Activated T-cell treated with anti-CD3 and anti-CD28 coated beads, Interleukin-2, amount 50 U/mL, for 1 hour (primary cell): ENCODE measurements at regions not wholly inside any gene's neighbourhood (a gene's known extent, or its start where the extent isn't known, plus 50 kb on each side); places are given as distances from the start of the nearest gene placed in this dataset.
A peak's percentile ranks its signal among the peaks of the same experiment; 100 is the strongest.
"Not testable (repeated sequence)": the region's sequence is repeated elsewhere in the genome, so short reads cannot be mapped to it uniquely, and the experiment has no call there.

Source experiments
- DNase-seq: peaks from one replicate; pipeline ENCODE4 v3.0.0-alpha.2; 2020

DNA sequence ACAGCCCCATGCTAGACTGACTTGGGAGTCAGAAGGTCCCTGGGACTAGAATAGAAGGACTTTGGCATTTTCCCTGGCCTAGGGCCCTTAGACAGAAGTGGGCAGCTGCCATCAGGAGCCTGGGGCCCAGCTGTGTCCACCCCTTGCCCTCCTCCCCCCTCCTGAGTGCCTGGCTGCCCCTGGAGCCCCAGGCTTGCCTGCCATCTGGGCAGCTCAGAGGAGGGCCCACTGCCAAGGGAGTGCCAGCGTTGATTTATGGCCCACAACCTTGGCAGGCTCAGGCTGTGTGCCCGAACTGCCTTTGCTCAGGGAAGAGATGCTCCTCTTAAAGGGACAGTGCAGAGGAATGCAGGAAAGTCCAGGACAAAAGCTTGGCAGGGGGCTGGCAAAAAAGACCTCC is 439.1 kb downstream of the SPATA31A7 start:
- DNase-seq: not testable (repeated sequence)

DNA sequence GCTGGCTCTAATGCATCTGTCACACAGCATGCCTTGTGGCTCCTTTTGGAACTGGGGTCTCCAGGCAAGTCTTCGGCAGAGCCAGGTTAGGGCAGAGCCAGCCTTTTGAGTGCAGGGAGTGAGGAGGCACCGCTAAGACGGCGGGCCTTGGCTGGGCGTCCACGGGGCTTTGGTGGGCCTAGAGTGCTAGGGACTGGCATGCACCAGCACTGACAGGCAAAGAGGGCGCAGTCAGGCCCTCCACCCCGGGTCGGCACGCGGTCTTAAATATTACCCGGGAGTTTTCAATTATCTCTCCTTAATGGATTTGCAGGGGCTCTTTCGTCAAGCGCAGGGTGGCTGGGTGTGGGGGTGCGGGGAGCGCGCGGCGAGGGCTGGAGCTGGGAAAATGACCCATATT is 444.4 kb downstream of the SPATA31A7 start:
- DNase-seq: no peak

DNA sequence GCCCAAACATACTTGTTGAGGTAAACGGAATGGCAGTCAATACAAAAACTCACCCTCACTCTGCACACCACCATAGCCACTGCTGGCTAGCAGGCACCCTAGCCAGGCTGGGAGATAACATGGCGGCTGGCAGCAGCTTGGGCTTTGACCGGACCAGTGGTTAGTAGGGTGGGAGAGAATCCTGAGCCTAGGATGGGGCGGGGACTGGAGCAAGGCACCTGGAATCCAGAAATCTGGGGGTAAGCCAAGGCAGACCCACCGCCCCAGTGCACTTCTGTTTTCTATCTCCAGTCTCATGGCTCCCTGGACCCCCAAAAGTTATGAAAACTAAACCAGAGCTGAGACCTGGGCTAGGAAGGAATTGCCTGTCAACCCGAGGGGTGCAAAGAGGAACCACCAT is 474.4 kb downstream of the SPATA31A7 start:
- not testable (repeated sequence) for DNase-seq

DNA sequence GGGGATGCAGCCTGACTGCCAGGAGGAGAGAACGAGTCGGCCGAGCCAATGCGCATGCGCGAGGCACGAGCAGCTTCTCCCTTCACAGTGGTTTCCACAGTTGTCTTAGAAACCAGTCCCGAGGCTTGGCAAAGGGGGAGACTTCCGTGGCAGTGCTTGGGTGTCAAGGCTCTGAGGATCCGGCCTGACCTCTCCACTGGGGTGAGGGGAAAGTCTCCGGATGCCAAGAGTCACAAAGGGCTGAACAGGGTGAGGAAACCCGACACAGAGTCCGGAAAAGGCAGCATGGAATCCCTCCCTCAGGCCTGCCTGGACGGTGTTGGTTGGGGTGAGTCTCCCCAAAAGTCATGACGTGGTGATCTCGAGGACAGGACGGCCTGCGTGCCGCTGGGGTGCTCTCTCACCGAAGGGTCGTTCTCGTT is 475.5 kb downstream of the SPATA31A7 start:
- peak; percentile 4 for DNase-seq

DNA sequence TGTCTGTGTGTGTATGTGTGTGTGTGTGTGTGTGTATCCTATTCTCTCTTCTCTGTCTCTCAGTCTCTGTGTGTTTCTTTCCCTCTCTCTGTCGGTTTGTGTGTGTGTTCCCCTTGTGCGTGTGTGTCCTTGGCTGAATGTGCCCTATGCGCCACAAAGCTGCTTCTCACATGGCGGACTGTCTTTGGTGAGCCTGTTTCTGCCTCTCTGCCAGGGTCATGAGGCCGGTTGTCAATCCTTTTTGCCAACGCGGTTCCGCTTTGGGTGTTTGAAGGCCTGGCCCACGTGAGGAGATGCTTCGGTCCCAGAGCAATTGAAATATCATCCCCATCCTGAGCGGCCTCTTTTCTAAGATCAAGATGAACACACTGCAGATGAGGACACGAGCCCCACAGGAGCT is 476.0 kb downstream of the SPATA31A7 start:
- DNase-seq: no peak

DNA sequence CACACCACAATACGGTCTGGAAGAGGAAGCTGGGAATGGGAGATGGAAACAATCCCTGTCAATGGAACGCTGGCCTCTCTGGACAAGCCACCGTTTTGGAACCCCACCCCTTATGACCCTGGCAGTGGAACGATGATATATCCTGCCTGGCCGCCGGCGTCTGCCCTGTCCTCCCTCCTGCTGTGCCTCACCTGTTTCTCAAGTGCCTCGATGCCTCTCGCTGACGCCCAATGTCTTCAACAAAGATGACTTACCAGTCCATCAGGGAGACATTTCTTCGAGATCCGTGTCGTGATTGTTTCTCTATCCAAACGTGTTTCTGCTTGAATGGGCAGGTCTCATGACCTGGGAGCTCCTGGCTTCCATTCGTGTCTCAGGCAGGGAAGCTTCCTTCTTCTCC is 476.5 kb downstream of the SPATA31A7 start:
- DNase-seq: no peak

DNA sequence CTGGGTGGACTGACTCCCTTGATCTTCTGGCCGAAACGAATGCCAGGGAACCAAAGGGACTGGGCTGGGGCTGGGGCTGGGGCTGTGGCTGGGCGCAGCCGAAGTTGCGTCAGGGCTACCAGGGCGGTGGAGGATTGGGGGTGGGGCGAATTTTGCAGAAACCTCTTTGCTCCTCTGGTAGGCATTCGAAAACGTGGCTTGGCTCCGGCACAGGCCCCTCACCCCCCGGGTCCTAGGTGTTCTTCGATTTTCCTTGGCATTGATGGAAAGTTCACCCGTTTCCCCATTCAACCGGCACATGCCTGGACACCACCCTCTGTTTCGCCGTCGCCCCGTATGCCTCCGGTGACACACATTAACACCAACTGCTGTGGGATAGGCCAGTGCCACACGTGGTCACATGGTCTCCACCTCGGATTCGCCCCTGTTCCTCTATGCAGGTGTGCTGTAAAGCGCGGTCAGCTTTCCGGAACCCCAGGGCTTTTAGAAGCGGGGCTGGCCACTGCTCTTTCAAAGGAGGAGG is 477.1 kb downstream of the SPATA31A7 start:
- DNase-seq: no peak

DNA sequence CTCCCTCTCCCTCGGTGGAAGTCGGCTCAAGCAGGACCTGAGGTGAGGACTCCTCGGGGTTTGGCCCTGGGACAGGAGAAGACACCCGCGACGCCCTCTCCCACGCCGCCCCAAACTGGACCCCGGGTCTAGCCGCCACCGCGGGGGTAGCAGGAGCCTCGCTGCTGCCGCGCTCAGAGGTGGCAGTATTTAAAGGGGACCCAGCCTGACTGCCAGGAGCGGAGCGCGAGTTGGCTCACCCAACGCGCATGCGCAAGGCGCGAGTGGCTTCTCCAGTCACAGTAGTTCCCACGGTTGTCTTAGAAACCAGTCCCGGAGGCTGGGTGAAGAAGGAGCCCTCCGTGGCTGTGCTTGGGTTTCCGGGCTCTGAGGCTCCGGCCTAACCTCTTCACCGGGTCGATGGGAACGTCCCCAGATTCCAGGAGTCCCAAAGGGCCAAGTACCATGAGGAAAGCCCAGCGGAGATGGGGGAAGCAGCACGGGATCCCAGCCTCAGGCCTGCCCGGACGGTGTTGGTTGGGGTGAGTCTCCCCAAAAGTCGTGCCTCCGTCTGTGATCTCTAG is 477.8 kb downstream of the SPATA31A7 start:
- DNase-seq: no peak

DNA sequence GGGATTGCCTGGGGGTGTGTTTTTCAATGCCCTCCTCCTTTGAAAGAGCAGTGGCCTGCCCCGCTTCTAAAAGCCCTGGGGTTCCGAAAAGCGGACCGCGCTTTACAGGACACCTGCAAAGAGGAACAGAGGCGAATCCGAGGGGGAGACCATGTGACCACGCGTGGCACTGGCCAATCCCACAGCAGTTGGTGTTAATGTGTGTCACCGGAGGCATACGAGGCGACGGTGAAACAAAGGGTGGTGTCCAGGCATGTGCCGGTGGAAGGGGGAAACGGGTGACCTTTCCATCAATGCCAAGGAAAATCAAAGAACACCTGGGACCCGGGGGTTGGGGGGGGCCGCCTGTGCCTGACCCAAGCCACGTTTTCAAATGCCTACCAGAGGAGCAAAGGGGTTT is 478.4 kb downstream of the SPATA31A7 start:
- DNase-seq: not testable (repeated sequence)

DNA sequence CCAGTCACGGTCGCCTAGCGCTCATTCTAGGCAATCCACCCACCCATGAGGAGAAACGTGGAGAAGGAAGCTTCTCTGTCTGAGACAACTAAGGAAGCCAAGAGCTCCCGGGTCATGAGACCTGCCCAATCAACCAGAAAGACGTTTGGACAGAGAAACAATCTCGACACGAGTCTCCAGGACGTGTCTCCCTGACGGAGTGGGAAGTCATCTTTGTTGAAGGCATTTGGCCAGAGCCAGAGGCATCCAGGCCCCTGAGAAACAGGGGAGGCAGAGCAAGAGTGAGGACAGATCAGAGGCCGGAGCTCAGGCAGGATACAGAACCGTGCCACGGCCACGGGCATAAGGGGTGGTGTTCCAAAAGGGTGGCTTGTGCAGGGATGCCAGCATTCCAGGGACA is 479.0 kb downstream of the SPATA31A7 start:
- DNase-seq: no peak

DNA sequence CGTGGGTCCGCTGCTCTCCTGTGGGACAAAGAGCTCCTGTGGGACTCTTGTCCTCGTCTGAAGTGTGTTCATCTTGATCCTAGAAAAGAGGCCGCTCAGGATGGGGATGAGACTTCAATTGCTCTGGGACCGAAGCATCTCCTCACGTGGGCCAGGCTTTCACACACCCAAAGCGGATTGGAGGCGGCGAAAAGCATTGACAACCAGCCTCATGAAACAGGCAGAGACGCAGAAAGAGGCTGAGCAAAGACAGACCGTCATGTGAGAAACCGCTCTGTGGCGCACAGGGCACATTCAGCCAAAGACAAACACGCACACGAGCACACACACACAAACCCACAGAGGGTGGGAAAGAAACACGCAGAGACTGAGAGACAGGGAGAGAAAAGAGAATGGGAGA is 479.5 kb downstream of the SPATA31A7 start:
- DNase-seq: no peak

DNA sequence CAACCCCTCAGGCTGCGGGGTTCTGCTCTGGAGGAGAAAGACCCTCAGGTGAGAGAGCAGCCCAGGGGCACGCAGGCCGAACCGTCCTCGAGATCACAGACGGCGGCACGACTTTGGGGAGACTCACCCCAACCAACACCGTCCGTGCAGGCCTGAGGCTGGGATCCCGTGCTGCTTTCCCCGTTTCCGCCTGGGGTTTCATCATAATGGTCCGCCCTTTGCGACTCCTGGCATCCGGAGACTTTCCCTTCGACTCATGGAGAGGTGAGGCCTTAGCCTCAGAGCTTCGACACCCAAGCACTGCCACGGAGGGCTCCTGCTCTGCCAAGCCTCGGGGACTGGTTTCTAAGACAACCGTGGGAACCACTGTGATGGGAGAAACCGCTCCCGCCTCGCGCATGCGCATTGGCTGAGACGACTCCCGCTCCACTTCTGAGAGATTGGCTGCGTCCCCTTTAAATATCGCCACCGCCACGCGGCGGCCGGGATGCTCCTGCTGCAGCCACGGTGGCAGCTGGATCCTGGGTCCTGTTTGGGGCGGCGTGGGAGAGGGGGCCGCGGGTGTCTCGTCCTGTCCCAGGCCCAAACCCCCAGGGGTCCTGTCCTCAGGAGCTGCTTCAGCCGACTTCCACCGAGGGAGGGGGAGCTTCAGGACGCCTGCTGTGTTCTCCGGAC is 480.1 kb downstream of the SPATA31A7 start:
- peak; percentile 2 for DNase-seq

DNA sequence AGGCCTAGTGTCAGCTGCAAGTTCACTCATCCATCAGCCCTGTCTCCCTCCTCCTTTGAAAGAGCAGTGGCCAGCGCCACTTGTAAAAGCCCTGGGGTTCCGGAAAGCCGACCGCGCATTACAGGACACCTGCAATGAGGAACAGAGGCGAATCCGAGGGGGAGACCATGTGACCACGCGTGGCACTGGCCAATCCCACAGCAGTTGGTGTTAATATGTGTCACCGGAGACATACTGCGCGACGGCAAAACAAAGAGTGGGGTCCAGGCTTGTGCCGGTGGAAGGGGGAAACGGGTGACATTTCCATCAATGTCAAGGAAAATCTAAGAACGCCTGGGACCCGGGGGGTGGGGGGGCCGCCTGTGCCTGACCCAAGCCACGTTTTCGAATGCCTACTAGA is 480.8 kb downstream of the SPATA31A7 start:
- DNase-seq: no peak

DNA sequence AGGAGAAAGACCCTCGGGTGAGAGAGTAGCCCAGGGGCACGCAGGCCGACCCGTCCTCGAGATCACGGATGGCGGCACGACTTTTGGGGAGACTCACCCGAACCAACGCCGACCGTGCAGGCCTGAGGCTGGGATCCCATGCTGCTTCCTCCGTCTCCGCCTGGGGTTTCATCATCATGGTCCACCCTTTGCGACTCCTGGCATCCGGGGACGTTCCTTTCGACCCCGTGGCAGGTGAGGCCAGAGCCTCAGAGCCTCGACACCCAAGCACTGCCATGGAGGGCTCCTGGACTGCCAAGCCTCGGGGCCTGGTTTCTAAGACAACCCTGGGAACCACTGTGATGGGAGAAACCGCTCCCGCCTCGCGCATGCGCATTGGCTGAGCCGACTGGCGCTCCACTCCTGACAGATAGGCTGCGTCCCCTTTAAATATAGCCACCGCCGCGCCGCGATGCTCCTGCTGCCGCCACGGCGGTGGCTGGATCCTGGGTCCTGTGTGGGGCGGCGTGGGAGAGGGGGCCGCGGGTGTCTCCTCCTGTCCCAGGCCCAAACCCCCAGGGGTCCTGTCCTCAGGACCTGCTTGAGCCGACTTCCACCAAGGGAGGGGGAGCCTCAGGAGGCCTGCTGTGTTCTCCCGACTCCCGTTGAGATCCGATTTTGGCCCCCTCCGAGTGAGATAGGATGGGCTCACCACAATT is 481.6 kb downstream of the SPATA31A7 start:
- no peak for DNase-seq

DNA sequence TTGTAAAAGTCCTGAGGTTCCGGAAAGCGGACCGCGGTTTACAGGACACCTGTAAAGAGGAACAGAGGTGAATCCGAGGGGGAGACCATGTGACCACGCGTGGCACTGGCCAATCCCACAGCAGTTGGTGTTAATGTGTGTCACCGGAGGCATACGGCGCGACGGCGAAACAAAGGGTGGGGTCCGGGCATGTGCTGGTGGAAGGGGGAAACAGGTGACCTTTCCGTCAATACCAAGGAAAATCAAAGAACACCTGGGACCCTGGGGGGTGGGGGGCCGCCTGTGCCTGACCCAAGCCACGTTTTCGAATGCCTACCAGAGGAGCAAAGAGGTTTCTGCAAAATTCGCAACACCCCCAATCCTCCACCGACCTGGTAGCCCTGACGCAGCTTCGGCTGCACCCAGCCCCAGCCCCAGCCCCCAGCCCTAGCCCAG is 482.3 kb downstream of the SPATA31A7 start:
- DNase-seq: not testable (repeated sequence)

DNA sequence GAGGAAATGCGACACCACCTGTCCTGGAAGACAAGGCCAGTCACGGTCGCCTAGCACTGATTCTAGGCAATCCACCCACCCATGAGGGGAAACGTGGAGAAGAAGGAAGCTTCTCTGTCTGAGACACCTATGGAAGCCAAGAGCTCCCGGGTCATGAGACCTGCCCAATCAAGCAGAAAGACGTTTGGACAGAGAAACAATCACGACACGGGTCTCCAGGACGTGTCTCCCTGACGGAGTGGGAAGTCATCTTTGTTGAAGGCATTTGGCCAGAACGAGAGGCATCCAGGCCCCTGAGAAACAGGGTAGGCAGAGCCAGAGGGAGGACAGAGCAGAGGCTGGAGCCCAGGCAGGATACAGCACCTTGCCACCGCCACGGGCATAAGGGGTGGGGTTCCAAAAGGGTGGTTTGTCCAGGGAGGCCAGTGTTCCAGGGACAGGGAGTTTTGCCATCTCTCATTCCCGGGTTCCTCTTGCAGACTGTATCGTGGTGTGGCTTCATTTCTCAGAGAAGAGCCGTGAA is 482.9 kb downstream of the SPATA31A7 start:
- DNase-seq: not testable (repeated sequence)

DNA sequence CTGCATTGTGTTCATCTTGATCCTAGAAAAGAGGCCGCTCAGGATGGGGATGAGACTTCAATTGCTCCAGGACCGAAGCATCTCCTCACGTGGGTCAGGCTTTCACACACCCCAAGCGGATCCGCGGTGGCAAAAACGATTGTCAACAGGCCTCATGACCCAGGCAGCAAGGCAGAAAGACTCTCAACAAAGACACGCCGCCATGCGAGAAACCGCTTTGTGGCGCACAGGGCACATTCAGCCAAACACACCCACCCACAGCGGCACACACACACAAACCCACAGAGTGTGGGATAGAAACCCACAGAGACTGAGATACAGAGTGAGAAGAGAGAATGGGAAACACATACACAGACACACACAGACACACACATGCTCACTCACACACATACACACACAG is 483.4 kb downstream of the SPATA31A7 start:
- DNase-seq: no peak

DNA sequence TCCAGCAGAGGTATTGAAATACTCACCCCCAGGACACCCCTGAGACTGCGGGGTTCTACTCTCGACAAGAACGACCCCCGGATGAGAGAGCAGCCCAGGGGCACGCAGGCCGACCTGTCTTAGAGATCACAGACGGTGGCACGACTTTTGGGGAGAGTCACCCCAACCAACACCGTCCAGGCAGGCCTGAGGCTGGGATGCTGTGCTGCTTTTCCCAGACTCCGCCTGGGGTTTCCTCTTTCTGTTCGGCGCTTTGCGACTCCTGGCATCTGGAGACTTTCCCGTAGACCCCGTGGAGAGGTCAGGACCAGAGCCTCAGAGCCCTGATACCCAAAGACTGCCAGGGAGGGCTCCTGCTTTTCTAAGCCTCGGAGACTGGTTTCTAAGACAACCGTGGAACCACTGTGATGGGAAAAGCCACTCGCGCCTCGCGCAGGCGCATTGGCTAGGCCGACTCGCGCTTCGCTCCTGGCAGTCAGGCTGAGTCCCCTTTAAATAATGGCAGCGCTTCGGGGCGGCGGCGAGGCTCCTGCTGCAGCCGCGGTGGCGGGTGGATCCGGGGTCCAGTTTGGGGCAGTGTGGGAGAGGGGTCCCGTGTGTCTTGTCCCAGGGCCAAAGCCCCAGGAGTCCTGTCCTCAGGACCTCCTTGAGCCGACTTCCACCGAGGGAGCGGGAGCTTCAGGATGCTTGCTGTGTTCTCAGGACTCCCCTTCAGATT is 484.0 kb downstream of the SPATA31A7 start:
- peak; percentile 2 for DNase-seq

DNA sequence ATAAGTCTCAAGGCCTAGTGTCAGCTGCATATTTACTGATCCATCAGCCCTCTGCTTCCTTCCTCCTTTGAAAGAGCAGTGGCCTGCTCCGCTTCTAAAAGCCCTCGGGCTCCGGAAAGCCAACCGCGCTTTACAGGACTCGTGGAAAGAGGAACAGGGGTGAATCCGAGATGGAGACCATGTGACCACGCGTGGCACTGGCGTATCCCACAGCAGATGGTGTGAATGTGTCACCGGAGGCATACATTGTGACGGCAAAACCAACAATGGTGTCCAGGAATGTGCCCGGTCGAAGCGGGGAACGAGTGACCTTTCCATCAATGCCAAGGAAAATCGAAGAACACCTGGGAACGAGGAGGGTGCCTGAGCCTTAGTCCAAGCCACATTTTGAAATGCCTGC is 484.6 kb downstream of the SPATA31A7 start:
- peak; percentile 6 for DNase-seq

DNA sequence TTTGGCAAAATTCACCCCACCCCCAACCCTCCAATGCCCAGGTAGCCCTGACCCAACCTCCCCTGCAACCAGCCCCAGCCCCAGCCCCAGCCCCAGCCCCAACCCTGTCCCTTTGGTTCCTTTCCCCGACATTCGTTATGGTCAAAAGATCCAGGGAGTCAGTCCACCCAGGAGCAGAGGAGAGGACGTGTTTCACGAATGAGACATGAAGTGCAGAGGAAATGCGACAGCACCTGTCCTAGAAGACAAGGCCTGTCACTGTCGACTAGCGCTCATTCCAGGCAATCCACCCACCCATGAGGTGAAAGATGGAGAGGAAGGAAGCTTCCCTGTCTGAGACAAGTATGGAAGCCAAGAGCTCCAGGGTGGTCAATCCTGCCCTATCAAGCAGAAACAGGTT is 485.0 kb downstream of the SPATA31A7 start:
- no peak for DNase-seq
